Loucy (cell line): ENCODE measurements at regions not wholly inside any gene's neighbourhood (a gene's known extent, or its start where the extent isn't known, plus 50 kb on each side); places are given as distances from the start of the nearest gene placed in this dataset.

Experiments used
- H2AFZ ChIP-seq: fragments of 200-600 bp; sonication (generic); 2 replicates; pipeline ENCODE4 v1.6.0; 2016; ENCODE audit warnings: antibody characterized with exemption, mild to moderate bottlenecking, low read length, moderate library complexity
- H3F3A ChIP-seq: fragments of 200-600 bp; 2 replicates; pipeline ENCODE4 v1.6.0; 2016; ENCODE audit warnings: antibody characterized with exemption, low read depth, mild to moderate bottlenecking
- H3K27me3 ChIP-seq: fragments of 200-600 bp; sonication (generic); 2 replicates; pipeline ENCODE4 v1.6.1; 2014; ENCODE audit warnings: low read length, mild to moderate bottlenecking; ENCODE audit not compliant: insufficient read depth, poor library complexity, severe bottlenecking
- H3K36me3 ChIP-seq: fragments of 200-600 bp; sonication (generic); 2 replicates; pipeline ENCODE4 v1.6.1; 2016; ENCODE audit warnings: low read length; ENCODE audit not compliant: insufficient read depth
- H3K4me1 ChIP-seq: fragments of 200-600 bp; sonication (generic); 2 replicates; pipeline ENCODE4 v1.5.1; 2014; ENCODE audit warnings: low read length, mild to moderate bottlenecking; ENCODE audit not compliant: insufficient read depth, poor library complexity, severe bottlenecking
- H3K4me2 ChIP-seq: fragments of 200-600 bp; sonication (generic); 2 replicates; pipeline ENCODE4 v1.6.0; 2014; ENCODE audit warnings: antibody characterized with exemption, low read length, low read depth, mild to moderate bottlenecking; ENCODE audit not compliant: poor library complexity, severe bottlenecking
- H3K4me3 ChIP-seq: fragments of 200-600 bp; sonication (generic); 2 replicates; pipeline ENCODE4 v1.5.1; 2014; ENCODE audit warnings: low read length, mild to moderate bottlenecking, mixed read lengths; ENCODE audit not compliant: poor library complexity, severe bottlenecking
- H3K79me2 ChIP-seq: fragments of 200-600 bp; sonication (generic); 2 replicates; pipeline ENCODE4 v1.6.1; 2014; ENCODE audit warnings: low read length; ENCODE audit not compliant: insufficient read depth
- H3K9ac ChIP-seq: fragments of 200-600 bp; sonication (generic); 2 replicates; pipeline ENCODE4 v1.6.0; 2014; ENCODE audit warnings: mild to moderate bottlenecking, low read depth, low read length, moderate library complexity; ENCODE audit not compliant: poor library complexity, severe bottlenecking
- H3K9me2 ChIP-seq: fragments of 200-600 bp; sonication (generic); replicated peaks from 2 replicates; pipeline ENCODE4 v1.6.1; 2016; ENCODE audit warnings: low read depth, low read length, mixed read lengths
- H3K9me3 ChIP-seq: fragments of 200-600 bp; sonication (generic); 2 replicates; pipeline ENCODE4 v1.6.1; 2014; ENCODE audit warnings: mild to moderate bottlenecking, antibody characterized with exemption, low read length, low read depth; ENCODE audit not compliant: insufficient read depth
- H4K20me1 ChIP-seq: fragments of 200-600 bp; sonication (generic); 2 replicates; pipeline ENCODE4 v1.6.0; 2014; ENCODE audit warnings: antibody characterized with exemption, low read length, mild to moderate bottlenecking; ENCODE audit not compliant: insufficient read depth, poor library complexity, severe bottlenecking
- EZH2phosphoT487 ChIP-seq: fragments of 200-600 bp; IDR thresholded peaks from 2 replicates; pipeline ENCODE4 v1.6.1; 2018; ENCODE audit warnings: antibody characterized with exemption, mild to moderate bottlenecking, moderate library complexity, borderline replicate concordance
- TF ChIP-seq, protein P1 (sequence below): fragments of 200-600 bp; sonication (generic); conservative IDR thresholded peaks from 2 replicates; pipeline ENCODE4 v1.5.1; 2014; ENCODE audit warnings: mild to moderate bottlenecking, antibody characterized with exemption, low read length

DNA sequence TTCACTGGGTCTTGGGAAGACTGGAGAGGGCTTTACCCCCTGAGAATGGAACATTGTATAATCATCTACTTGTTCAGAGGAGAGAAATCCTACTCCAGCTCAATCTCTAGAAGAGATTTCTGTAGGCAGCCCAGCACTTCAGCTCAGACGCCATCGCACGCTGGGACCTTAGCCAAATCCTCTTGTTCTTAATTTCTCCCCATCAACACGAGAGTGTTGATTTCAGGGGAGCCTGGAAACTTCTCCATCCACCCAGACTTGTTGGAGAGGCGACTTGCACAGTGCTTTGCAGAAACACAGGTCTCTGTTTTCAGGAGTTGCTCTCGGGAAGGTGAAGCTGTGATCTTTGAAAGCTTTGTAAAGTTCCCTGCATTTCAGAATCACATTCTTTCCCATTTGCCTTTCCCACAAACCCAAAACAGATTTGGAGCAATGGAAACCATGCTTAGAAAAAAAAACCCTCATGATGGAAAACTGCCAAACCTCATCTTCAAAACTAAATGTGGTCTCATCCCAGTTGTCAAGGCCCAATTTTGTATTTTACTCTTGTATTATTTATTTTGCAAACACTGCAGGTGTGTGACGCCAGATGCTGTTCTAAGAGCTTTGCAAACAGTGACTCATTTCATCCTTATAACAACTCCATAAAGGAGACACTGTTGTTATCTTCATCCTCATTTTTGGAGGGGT lies 60.9 kb downstream of the CALML3 start:
- H3K4me3 ChIP-seq, result no peak overlapping the region
- no peaks in the 10 kb centered on the region for H3K9me3 ChIP-seq
- H3F3A ChIP-seq, result no peaks in the 10 kb centered on the region
- H3K4me1 ChIP-seq, result peaks cover 12% of the 10 kb centered on the region
- no peak overlapping the region for H3K9ac ChIP-seq
- no peaks in the 10 kb centered on the region for H3K9me2 ChIP-seq
- H3K79me2 ChIP-seq, result no peaks in the 10 kb centered on the region
- no peaks in the 10 kb centered on the region for H3K27me3 ChIP-seq
- TF ChIP-seq, protein P1, sequence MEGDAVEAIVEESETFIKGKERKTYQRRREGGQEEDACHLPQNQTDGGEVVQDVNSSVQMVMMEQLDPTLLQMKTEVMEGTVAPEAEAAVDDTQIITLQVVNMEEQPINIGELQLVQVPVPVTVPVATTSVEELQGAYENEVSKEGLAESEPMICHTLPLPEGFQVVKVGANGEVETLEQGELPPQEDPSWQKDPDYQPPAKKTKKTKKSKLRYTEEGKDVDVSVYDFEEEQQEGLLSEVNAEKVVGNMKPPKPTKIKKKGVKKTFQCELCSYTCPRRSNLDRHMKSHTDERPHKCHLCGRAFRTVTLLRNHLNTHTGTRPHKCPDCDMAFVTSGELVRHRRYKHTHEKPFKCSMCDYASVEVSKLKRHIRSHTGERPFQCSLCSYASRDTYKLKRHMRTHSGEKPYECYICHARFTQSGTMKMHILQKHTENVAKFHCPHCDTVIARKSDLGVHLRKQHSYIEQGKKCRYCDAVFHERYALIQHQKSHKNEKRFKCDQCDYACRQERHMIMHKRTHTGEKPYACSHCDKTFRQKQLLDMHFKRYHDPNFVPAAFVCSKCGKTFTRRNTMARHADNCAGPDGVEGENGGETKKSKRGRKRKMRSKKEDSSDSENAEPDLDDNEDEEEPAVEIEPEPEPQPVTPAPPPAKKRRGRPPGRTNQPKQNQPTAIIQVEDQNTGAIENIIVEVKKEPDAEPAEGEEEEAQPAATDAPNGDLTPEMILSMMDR, result no peak
- TF ChIP-seq EZH2phosphoT487, result no peak
- no peak overlapping the region for H3K4me2 ChIP-seq
- no peaks in the 10 kb centered on the region for H3K36me3 ChIP-seq
- no peaks in the 10 kb centered on the region for H4K20me1 ChIP-seq
- H2AFZ ChIP-seq, result no peak overlapping the region

DNA sequence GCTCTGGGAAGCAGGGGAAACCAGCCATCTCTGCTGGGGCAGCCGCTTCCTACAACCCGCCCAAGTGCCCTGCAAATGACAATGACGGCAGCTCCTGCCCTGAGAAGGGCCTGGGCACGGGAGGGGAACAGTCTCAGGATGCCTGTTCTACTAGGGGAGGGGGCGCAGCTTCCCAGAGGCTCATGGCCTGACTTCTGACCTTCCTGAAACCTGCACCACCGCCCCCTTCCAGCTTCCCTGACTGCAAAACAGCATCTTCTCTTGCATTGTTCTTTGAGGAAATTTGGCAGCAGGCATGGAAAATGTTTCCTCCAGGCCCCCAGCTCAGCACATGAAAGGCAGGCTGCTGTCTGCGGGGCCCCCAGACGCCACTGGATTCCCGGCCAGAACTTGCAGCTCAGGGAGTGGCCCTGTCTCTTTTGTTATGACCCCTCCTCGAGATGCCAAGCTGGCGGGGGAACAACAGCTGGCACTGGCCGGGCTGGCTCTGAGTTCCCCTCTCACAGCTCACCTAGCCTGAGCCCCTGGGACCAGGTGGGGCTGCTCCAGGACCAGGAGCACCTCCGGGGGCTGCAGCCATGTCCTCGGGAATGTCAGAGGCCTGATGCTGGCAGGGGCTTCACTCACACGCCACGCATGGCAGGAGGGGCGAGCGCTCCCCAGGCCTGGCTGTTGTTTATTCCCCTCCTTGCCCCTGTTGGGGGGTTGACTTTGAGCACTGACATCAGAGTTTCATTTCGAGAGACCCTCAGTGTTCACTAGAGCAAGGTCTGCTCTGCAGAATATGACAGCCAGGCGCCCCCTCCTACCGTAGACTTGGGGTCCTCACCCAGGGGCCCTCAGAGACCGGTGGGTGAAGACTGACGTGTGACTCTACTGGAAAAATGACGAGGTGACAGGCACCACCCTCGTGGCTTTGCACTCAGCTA lies 62.7 kb downstream of the CALML3 start:
- H3K27me3 ChIP-seq, result no peaks in the 10 kb centered on the region
- H4K20me1 ChIP-seq, result no peaks in the 10 kb centered on the region
- no peak overlapping the region for H3K4me3 ChIP-seq
- no peak overlapping the region for H3K9ac ChIP-seq
- no peak overlapping the region for H3K4me2 ChIP-seq
- H3F3A ChIP-seq, result no peaks in the 10 kb centered on the region
- no peak for TF ChIP-seq EZH2phosphoT487
- TF ChIP-seq, protein P1, result no peak
- peaks cover 18% of the 10 kb centered on the region for H3K4me1 ChIP-seq
- H3K36me3 ChIP-seq, result no peaks in the 10 kb centered on the region
- H3K9me2 ChIP-seq, result no peaks in the 10 kb centered on the region
- no peaks in the 10 kb centered on the region for H3K9me3 ChIP-seq
- no peaks in the 10 kb centered on the region for H3K79me2 ChIP-seq
- no peak overlapping the region for H2AFZ ChIP-seq

DNA sequence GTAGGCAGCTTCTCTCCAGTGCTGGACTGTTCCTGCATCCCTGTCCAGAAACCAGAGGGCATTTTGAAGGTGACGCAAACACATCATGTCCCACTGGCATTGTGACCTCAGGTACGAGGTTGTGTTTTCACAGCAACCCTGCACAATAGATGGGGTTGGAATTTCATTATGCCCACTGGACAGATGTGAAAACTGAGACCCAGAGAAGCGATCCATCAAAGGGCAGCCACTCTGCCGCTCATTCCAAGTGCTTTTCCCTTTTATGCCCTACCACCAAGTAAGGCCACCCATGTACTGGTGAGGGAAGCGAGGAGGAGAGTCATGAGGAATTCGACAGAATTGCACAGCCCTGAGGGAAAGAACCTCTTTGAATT lies 63.3 kb downstream of the CALML3 start:
- Histone ChIP-seq H3K9me2 (no peaks in the 10 kb centered on the region), H3K4me1 (peaks cover 18% of the 10 kb centered on the region), H3F3A (no peaks in the 10 kb centered on the region), H3K4me3 (no peak overlapping the region), H3K36me3 (no peaks in the 10 kb centered on the region), H3K9ac (no peak overlapping the region), H2AFZ (no peak overlapping the region), H3K9me3 (no peaks in the 10 kb centered on the region), H3K79me2 (no peaks in the 10 kb centered on the region), H3K27me3 (no peaks in the 10 kb centered on the region), H3K4me2 (no peak overlapping the region), H4K20me1 (no peaks in the 10 kb centered on the region)
- TF ChIP-seq EZH2phosphoT487, result no peak
- TF ChIP-seq, protein P1, result no peak
